ENCODE measurements at regions not wholly inside any gene's neighbourhood (a gene's known extent, or its start where the extent isn't known, plus 50 kb on each side); places are given as distances from the start of the nearest gene placed in this dataset.

- Histone ChIP-seq H3K9me3 (no peaks in the 10 kb centered on the region), H3K27me3 (replicated peaks in 1 of 7) (no peaks in the 10 kb centered on the region), H3K27ac (no peak overlapping the region), H3K36me3 (no peaks in the 10 kb centered on the region), H3K4me1 (no peaks in the 10 kb centered on the region), H3K4me3 (no peak overlapping the region)
- no peak for DNase-seq
- TF ChIP-seq, protein P1, sequence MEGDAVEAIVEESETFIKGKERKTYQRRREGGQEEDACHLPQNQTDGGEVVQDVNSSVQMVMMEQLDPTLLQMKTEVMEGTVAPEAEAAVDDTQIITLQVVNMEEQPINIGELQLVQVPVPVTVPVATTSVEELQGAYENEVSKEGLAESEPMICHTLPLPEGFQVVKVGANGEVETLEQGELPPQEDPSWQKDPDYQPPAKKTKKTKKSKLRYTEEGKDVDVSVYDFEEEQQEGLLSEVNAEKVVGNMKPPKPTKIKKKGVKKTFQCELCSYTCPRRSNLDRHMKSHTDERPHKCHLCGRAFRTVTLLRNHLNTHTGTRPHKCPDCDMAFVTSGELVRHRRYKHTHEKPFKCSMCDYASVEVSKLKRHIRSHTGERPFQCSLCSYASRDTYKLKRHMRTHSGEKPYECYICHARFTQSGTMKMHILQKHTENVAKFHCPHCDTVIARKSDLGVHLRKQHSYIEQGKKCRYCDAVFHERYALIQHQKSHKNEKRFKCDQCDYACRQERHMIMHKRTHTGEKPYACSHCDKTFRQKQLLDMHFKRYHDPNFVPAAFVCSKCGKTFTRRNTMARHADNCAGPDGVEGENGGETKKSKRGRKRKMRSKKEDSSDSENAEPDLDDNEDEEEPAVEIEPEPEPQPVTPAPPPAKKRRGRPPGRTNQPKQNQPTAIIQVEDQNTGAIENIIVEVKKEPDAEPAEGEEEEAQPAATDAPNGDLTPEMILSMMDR (IDR thresholded peaks at IDR 0.05 in 8 of 11, conservative IDR thresholded peaks at IDR 0.05 in 3 of 11), result no peak
- no peak for TF ChIP-seq POLR2A (IDR thresholded peaks at IDR 0.05)
- no peak for TF ChIP-seq POLR2AphosphoS5 (IDR thresholded peaks at IDR 0.05)
- WGBS, 5 donors, result 63 to 78% (median 74%) methylated on average over 5 of the region's 5 CpGs
- intact Hi-C loops (cut with DNase I; ENCODE audit: low total_unique reads), result no loop called here
Observed at GRCh38 chr6:148620579-148621298, 126.1 kb upstream of the UST start.

DNA sequence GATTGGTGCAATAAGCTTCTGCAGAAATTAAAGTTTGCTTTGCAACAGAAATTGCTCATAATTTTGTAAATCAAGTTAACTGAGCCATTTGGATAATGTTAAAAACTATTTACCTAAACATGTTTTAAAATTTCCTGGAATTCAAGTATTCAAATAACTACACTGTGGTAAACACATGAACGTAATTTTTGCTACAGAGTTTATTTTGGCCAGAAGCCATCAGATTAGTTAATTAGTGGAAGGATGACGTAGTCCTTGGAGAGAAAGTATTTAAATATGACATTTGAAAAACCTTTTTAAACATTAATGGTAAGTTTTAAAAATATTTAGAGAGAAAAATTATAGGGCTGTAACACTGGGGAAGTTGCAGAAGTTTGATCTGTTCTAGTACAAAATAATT lies 121.2 kb upstream of the UST start:
- no peak for DNase-seq
- no peaks in the 10 kb centered on the region for H3K27me3 ChIP-seq (replicated peaks in 1 of 7)
- no peak for TF ChIP-seq POLR2A (IDR thresholded peaks at IDR 0.05)
- intact Hi-C loops (cut with DNase I; ENCODE audit: low total_unique reads), result no loop called here
- no peaks in the 10 kb centered on the region for H3K36me3 ChIP-seq
- no peak overlapping the region for H3K27ac ChIP-seq
- no peaks in the 10 kb centered on the region for H3K9me3 ChIP-seq
- WGBS, 5 donors, result 61 to 83% (median 72%) methylated on average over 2 of the region's 2 CpGs
- peaks cover 0 to 11% (median 8%) of the 10 kb centered on the region in 6 donors for H3K4me1 ChIP-seq
- H3K4me3 ChIP-seq, result no peak overlapping the region

GRCh38 chr6:148628251-148628650 lies 118.6 kb upstream of the UST start:
- Histone ChIP-seq H3K36me3 (no peaks in the 10 kb centered on the region), H3K27ac (no peak overlapping the region), H3K27me3 (replicated peaks in 1 of 7) (no peaks in the 10 kb centered on the region), H3K4me3 (no peak overlapping the region), H3K4me1 (peaks cover 0 to 11% (median 8%) of the 10 kb centered on the region in 6 donors), H3K9me3 (no peaks in the 10 kb centered on the region)
- no peak for TF ChIP-seq POLR2AphosphoS5 (IDR thresholded peaks at IDR 0.05)
- no peak for TF ChIP-seq POLR2A (IDR thresholded peaks at IDR 0.05)
- TF ChIP-seq, protein P1 (IDR thresholded peaks at IDR 0.05 in 8 of 11, conservative IDR thresholded peaks at IDR 0.05 in 3 of 11), result no peak
- no peak for DNase-seq
- intact Hi-C loops (cut with DNase I; ENCODE audit: low total_unique reads), result no loop called here

GRCh38 chr6:148629181-148629580 lies 117.6 kb upstream of the UST start:
- Histone ChIP-seq H3K4me1 (peaks cover 0 to 11% (median 8%) of the 10 kb centered on the region in 6 donors), H3K27ac (no peak overlapping the region), H3K9me3 (no peaks in the 10 kb centered on the region), H3K4me3 (no peak overlapping the region), H3K36me3 (no peaks in the 10 kb centered on the region), H3K27me3 (replicated peaks in 1 of 7) (no peaks in the 10 kb centered on the region)
- DNase-seq, result no peak
- 33 to 93% (median 88%) methylated on average over 1 of the region's 1 CpG for WGBS, 5 donors
- intact Hi-C loops (cut with DNase I; ENCODE audit: low total_unique reads), result no loop called here
- TF ChIP-seq POLR2AphosphoS5 (IDR thresholded peaks at IDR 0.05) (no peak), POLR2A (IDR thresholded peaks at IDR 0.05) (no peak)
- TF ChIP-seq, protein P1 (IDR thresholded peaks at IDR 0.05 in 8 of 11, conservative IDR thresholded peaks at IDR 0.05 in 3 of 11), result no peak
